ENCODE measurements at regions not wholly inside any gene's neighbourhood (a gene's known extent, or its start where the extent isn't known, plus 50 kb on each side); places are given as distances from the start of the nearest gene placed in this dataset.

DNA sequence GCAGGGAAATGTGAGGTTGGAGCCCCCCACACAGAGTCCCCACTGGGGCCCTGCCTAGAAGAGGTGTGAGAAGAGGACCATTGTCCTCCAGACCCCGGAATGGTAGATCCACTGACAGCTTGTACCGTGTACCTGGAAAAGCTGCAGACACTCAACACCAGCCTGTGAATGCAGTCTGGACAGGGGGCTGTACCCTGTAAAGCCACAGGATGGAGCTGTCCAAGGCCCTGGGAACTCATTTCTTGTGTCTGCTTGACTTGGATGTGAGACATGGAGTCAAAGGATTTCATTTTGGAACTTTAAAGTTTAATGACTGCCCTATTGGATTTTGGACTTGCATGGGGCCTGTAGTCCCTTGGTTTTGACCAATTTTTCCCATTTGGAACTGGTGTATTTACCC, 535.0 kb upstream of the MEF2C start:
- H3K36me3 ChIP-seq: no peaks in the 10 kb centered on the region
- no peaks in the 10 kb centered on the region for H3K4me1 ChIP-seq
- no peaks in the 10 kb centered on the region for H3K9me3 ChIP-seq
- H3K27me3 ChIP-seq: no peaks in the 10 kb centered on the region
- no peak overlapping the region for H3K27ac ChIP-seq
- H3K4me3 ChIP-seq: no peak overlapping the region
- 95 to 100% methylated on average over 1 to 2 of the region's 2 CpGs for WGBS, 2 donors (ENCODE audit: low coverage in 1 of 2)
- TF ChIP-seq POLR2A (IDR thresholded peaks at IDR 0.05): no peak
- TF ChIP-seq POLR2AphosphoS5 (IDR thresholded peaks at IDR 0.05): no peak
- TF ChIP-seq EP300 (IDR thresholded peaks at IDR 0.05): no peak
- no peak for ATAC-seq

DNA sequence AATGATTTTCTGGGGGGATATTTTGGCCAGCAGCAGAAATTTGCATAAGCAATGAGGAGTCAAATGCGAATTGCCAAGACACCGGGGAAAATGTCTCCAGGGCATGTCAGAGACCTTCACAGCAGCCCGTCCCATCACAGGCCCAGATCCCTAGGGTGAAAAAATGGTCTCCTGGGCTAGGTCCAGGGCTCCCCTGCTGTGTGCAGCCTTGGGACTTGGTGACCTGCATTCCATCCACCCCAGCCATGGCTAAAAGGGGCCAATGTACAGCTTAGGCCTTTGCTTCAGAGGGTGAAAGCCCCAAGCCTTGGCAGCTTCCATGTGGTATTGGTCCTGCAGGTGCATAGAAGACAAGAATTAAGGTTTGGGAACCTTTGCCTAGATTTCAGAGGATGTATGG, 534.5 kb upstream of the MEF2C start:
- H3K4me3 ChIP-seq: no peak overlapping the region
- ATAC-seq: no peak
- H3K4me1 ChIP-seq: no peaks in the 10 kb centered on the region
- no peak overlapping the region for H3K27ac ChIP-seq
- no peaks in the 10 kb centered on the region for H3K27me3 ChIP-seq
- TF ChIP-seq POLR2AphosphoS5 (IDR thresholded peaks at IDR 0.05) (no peak), EP300 (IDR thresholded peaks at IDR 0.05) (no peak), POLR2A (IDR thresholded peaks at IDR 0.05) (no peak)
- TF ChIP-seq, protein P1, sequence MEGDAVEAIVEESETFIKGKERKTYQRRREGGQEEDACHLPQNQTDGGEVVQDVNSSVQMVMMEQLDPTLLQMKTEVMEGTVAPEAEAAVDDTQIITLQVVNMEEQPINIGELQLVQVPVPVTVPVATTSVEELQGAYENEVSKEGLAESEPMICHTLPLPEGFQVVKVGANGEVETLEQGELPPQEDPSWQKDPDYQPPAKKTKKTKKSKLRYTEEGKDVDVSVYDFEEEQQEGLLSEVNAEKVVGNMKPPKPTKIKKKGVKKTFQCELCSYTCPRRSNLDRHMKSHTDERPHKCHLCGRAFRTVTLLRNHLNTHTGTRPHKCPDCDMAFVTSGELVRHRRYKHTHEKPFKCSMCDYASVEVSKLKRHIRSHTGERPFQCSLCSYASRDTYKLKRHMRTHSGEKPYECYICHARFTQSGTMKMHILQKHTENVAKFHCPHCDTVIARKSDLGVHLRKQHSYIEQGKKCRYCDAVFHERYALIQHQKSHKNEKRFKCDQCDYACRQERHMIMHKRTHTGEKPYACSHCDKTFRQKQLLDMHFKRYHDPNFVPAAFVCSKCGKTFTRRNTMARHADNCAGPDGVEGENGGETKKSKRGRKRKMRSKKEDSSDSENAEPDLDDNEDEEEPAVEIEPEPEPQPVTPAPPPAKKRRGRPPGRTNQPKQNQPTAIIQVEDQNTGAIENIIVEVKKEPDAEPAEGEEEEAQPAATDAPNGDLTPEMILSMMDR (IDR thresholded peaks at IDR 0.05): no peak
- 81% methylated on average over 2 of the region's 3 CpGs; no CpG with 5 or more reads in 1 of the 2 donors for WGBS, 2 donors (ENCODE audit: low coverage in 1 of 2)
- H3K9me3 ChIP-seq: no peaks in the 10 kb centered on the region
- no peaks in the 10 kb centered on the region for H3K36me3 ChIP-seq

DNA sequence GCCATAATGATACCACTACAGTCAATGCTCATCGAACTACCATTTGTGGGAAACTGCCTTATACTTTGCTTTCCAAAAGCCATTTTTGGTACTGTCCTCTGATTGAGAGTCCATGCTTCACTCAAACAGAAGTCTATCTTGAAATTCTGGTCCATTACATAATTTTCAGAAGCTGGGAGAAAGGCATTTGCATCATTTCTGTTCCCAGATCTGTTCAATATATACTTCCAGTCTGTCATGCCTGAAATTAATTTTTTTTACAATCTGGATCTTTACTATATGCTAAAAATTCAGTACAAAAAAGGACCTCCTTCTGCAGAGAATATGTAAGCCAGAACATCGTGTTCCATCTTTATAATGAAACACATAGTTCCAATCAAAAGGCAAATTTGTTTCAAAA, 528.9 kb upstream of the MEF2C start:
- H3K27ac ChIP-seq: no peak overlapping the region
- WGBS, 2 donors (ENCODE audit: low coverage in 1 of 2): 74 to 88% methylated on average over 2 of the region's 2 CpGs
- no peaks in the 10 kb centered on the region for H3K36me3 ChIP-seq
- TF ChIP-seq EP300 (IDR thresholded peaks at IDR 0.05) (no peak), POLR2A (IDR thresholded peaks at IDR 0.05) (no peak), POLR2AphosphoS5 (IDR thresholded peaks at IDR 0.05) (no peak)
- TF ChIP-seq, protein P1 (IDR thresholded peaks at IDR 0.05): no peak
- no peaks in the 10 kb centered on the region for H3K4me1 ChIP-seq
- no peak for ATAC-seq
- no peak overlapping the region for H3K4me3 ChIP-seq
- no peaks in the 10 kb centered on the region for H3K9me3 ChIP-seq
- no peaks in the 10 kb centered on the region for H3K27me3 ChIP-seq

DNA sequence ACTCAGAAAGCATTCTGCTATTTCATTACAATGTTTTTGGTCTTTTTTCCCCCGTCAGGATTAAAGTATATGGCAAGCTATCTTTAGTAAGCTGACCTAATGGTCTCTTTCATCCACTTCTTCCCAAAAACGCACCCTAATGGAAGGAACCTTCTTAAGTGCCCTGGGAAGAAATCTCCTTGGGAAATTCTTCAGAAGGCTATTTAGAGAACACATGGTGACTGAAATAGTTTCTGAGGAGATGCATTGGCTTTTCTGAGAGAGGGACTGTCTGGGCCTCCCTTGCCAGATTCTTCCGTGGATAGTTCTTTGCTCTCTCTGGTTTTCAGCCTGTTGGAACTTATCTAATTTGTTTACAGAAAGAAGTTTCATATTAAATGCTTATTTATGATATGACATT, 524.1 kb upstream of the MEF2C start:
- Histone ChIP-seq H3K4me3 (no peak overlapping the region), H3K9me3 (no peaks in the 10 kb centered on the region), H3K27me3 (no peaks in the 10 kb centered on the region), H3K36me3 (no peaks in the 10 kb centered on the region), H3K27ac (no peak overlapping the region), H3K4me1 (no peaks in the 10 kb centered on the region)
- ATAC-seq: no peak
- TF ChIP-seq POLR2A (IDR thresholded peaks at IDR 0.05) (no peak), POLR2AphosphoS5 (IDR thresholded peaks at IDR 0.05) (no peak), EP300 (IDR thresholded peaks at IDR 0.05) (no peak)
- TF ChIP-seq, protein P1 (IDR thresholded peaks at IDR 0.05): no peak
- 24 to 60% methylated on average over 3 of the region's 3 CpGs for WGBS, 2 donors (ENCODE audit: low coverage in 1 of 2)

DNA sequence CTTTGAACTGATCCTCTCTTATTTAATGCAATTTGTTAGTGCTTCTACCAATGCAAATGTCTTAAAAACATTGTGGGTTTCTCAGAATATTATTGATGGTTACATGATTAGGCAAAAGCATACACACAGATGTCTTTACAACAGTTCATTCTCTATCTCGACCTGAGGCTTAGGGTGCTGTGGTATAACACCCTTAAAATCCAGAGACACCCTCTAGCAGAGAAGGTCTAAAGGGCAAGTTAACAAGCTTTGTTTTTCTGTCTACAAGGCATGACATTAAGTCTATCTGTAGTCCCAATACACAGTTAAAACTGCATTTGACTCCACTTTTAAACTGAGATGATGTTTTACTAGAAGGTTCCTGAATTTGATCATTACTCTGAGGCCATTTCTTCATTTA, 518.7 kb upstream of the MEF2C start:
- no peaks in the 10 kb centered on the region for H3K36me3 ChIP-seq
- TF ChIP-seq, protein P1 (IDR thresholded peaks at IDR 0.05): no peak
- TF ChIP-seq POLR2A (IDR thresholded peaks at IDR 0.05) (no peak), POLR2AphosphoS5 (IDR thresholded peaks at IDR 0.05) (no peak), EP300 (IDR thresholded peaks at IDR 0.05) (no peak)

More for the DNA sequence above, 518.7 kb upstream of the MEF2C start:
- ATAC-seq: no peak
- Histone ChIP-seq H3K4me3 (no peak overlapping the region), H3K27me3 (no peaks in the 10 kb centered on the region), H3K4me1 (no peaks in the 10 kb centered on the region), H3K9me3 (no peaks in the 10 kb centered on the region), H3K27ac (no peak overlapping the region)
- WGBS, 2 donors (ENCODE audit: low coverage in 1 of 2): 58 to 80% methylated on average over 1 of the region's 1 CpG
